ENCODE measurements at regions not wholly inside any gene's neighbourhood (a gene's known extent, or its start where the extent isn't known, plus 50 kb on each side); places are given as distances from the start of the nearest gene placed in this dataset.

DNA sequence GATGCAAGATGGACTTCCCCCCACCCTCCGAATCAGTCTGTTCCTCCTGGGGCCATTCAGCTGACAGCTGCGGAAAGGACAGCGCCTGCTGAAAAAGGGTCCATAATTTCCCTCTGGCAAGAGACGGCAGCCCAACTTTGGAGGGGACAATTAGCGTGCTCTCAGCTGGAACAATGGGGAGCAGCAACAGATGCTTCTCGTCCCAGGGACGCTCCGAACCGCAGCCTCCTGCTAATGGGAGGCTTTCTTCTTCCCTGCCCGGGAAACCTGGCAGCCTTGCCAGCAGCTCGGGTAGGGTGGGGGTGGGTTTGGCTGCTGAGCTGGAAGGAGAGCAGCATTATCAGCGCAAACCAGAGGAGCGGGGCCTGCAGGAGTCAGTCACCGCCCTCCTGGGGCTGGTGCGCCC lies 500.0 kb upstream of the SALL1 start:
- TF ChIP-seq, protein P1, sequence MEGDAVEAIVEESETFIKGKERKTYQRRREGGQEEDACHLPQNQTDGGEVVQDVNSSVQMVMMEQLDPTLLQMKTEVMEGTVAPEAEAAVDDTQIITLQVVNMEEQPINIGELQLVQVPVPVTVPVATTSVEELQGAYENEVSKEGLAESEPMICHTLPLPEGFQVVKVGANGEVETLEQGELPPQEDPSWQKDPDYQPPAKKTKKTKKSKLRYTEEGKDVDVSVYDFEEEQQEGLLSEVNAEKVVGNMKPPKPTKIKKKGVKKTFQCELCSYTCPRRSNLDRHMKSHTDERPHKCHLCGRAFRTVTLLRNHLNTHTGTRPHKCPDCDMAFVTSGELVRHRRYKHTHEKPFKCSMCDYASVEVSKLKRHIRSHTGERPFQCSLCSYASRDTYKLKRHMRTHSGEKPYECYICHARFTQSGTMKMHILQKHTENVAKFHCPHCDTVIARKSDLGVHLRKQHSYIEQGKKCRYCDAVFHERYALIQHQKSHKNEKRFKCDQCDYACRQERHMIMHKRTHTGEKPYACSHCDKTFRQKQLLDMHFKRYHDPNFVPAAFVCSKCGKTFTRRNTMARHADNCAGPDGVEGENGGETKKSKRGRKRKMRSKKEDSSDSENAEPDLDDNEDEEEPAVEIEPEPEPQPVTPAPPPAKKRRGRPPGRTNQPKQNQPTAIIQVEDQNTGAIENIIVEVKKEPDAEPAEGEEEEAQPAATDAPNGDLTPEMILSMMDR (IDR thresholded peaks at IDR 0.05) = no peak
- no peak for TF ChIP-seq POLR2A (IDR thresholded peaks at IDR 0.05)

All from breast epithelium (tissue), 3 donors.